Central memory CD8-positive, alpha-beta T cell (primary cell): ENCODE measurements at regions not wholly inside any gene's neighbourhood (a gene's known extent, or its start where the extent isn't known, plus 50 kb on each side); places are given as distances from the start of the nearest gene placed in this dataset.

ENCODE experiments used
- ATAC-seq: fragments of 150-1000 bp; cut with Tn5 transposase; replicated peaks from 2 replicates; pipeline ENCODE4 v1.10.0; 2022; ENCODE audit warnings: mild to moderate bottlenecking, moderate FRiP score, moderate number of reproducible peaks; ENCODE audit not compliant: poor library complexity, severe bottlenecking; ENCODE audit errors: extremely low read depth
- DNase-seq, 2 donors: peaks; one replicate each; pipeline ENCODE4 v3.0.0; 2021; ENCODE audit warnings: low spot score in 2 of 2
- H3K27ac Mint-ChIP-seq: one replicate; pipeline ENCODE4 v1.8.0; 2022; ENCODE audit warnings: low read depth, mild to moderate bottlenecking, moderate library complexity, mixed read lengths
- H3K27me3 Mint-ChIP-seq: one replicate; pipeline ENCODE4 v1.8.0; 2022; ENCODE audit warnings: mixed read lengths
- H3K36me3 Mint-ChIP-seq: one replicate; pipeline ENCODE4 v1.8.0; 2022; ENCODE audit warnings: mild to moderate bottlenecking, moderate library complexity, mixed read lengths; ENCODE audit not compliant: insufficient read depth
- H3K4me1 Mint-ChIP-seq: one replicate; pipeline ENCODE4 v1.8.0; 2022; ENCODE audit warnings: mixed read lengths
- H3K4me3 Mint-ChIP-seq: one replicate; pipeline ENCODE4 v1.8.0; 2022; ENCODE audit warnings: mild to moderate bottlenecking, moderate library complexity, mixed read lengths
- H3K9me3 Mint-ChIP-seq: one replicate; pipeline ENCODE4 v1.8.0; 2022; ENCODE audit warnings: mixed read lengths

GRCh38 chr9:89748021-89748670 is 143.3 kb downstream of the GADD45G start:
- peaks cover 14% of the 10 kb centered on the region for H3K4me1 Mint-ChIP-seq
- H3K4me3 Mint-ChIP-seq = no peak overlapping the region

GRCh38 chr9:89748831-89749499 is 144.2 kb downstream of the GADD45G start:
- Mint-ChIP-seq H3K27ac (no peak overlapping the region), H3K36me3 (peaks cover 2% of the 10 kb centered on the region), H3K9me3 (no peaks in the 10 kb centered on the region), H3K4me1 (peaks cover 6% of the 10 kb centered on the region), H3K27me3 (no peaks in the 10 kb centered on the region), H3K4me3 (no peak overlapping the region)
- ATAC-seq (no peak), DNase-seq (no peak)

More at GRCh38 chr9:89748021-89748670, 143.3 kb downstream of the GADD45G start:
- DNase-seq (no peak), ATAC-seq (no peak)
- peaks cover 2% of the 10 kb centered on the region for H3K36me3 Mint-ChIP-seq
- no peaks in the 10 kb centered on the region for H3K9me3 Mint-ChIP-seq
- H3K27me3 Mint-ChIP-seq = no peaks in the 10 kb centered on the region
- H3K27ac Mint-ChIP-seq = no peak overlapping the region

- Mint-ChIP-seq H3K4me3 (no peak overlapping the region), H3K4me1 (peaks cover 6% of the 10 kb centered on the region), H3K27me3 (no peaks in the 10 kb centered on the region), H3K27ac (no peak overlapping the region), H3K36me3 (peaks cover 2% of the 10 kb centered on the region), H3K9me3 (no peaks in the 10 kb centered on the region)
- DNase-seq (no peak), ATAC-seq (no peak)
These were observed 144.8 kb downstream of the GADD45G start for GRCh38 chr9:89749500-89750116.

- H3K9me3 Mint-ChIP-seq = no peaks in the 10 kb centered on the region
- peaks cover 6% of the 10 kb centered on the region for H3K4me1 Mint-ChIP-seq
- peaks cover 2% of the 10 kb centered on the region for H3K36me3 Mint-ChIP-seq
- no peak overlapping the region for H3K4me3 Mint-ChIP-seq
- no peak for DNase-seq
- ATAC-seq = no peak
- no peak overlapping the region for H3K27ac Mint-ChIP-seq
- H3K27me3 Mint-ChIP-seq = no peaks in the 10 kb centered on the region
These were observed 145.4 kb downstream of the GADD45G start for GRCh38 chr9:89750117-89750791.

GRCh38 chr9:89751079-89751825 is 146.4 kb downstream of the GADD45G start:
- DNase-seq (no peak), ATAC-seq (no peak)
- H3K4me1 Mint-ChIP-seq = peaks cover 6% of the 10 kb centered on the region
- no peak overlapping the region for H3K4me3 Mint-ChIP-seq
- H3K36me3 Mint-ChIP-seq = peaks cover 2% of the 10 kb centered on the region
- no peaks in the 10 kb centered on the region for H3K27me3 Mint-ChIP-seq
- no peak overlapping the region for H3K27ac Mint-ChIP-seq
- no peaks in the 10 kb centered on the region for H3K9me3 Mint-ChIP-seq

GRCh38 chr9:89752154-89752553 is 147.3 kb downstream of the GADD45G start:
- ATAC-seq (no peak), DNase-seq (no peak)
- peaks cover 2% of the 10 kb centered on the region for H3K36me3 Mint-ChIP-seq
- H3K4me1 Mint-ChIP-seq = peaks cover 6% of the 10 kb centered on the region
- no peak overlapping the region for H3K4me3 Mint-ChIP-seq
- H3K27ac Mint-ChIP-seq = no peak overlapping the region
- no peaks in the 10 kb centered on the region for H3K9me3 Mint-ChIP-seq
- no peaks in the 10 kb centered on the region for H3K27me3 Mint-ChIP-seq

- H3K4me3 Mint-ChIP-seq = no peak overlapping the region
- DNase-seq (no peak), ATAC-seq (no peak)
- H3K27ac Mint-ChIP-seq = no peak overlapping the region
- H3K4me1 Mint-ChIP-seq = peaks cover 6% of the 10 kb centered on the region
- H3K9me3 Mint-ChIP-seq = no peaks in the 10 kb centered on the region
- H3K27me3 Mint-ChIP-seq = no peaks in the 10 kb centered on the region
- peaks cover 2% of the 10 kb centered on the region for H3K36me3 Mint-ChIP-seq
These were observed 148.8 kb downstream of the GADD45G start for GRCh38 chr9:89753472-89754055.

- Mint-ChIP-seq H3K9me3 (no peaks in the 10 kb centered on the region), H3K27me3 (no peaks in the 10 kb centered on the region), H3K36me3 (peaks cover 2% of the 10 kb centered on the region), H3K27ac (no peak overlapping the region), H3K4me3 (no peak overlapping the region), H3K4me1 (peaks cover 5% of the 10 kb centered on the region)
- ATAC-seq = no peak
- no peak for DNase-seq
These were observed 149.4 kb downstream of the GADD45G start for GRCh38 chr9:89754193-89754592.

GRCh38 chr9:89755821-89756220 is 151.0 kb downstream of the GADD45G start:
- Mint-ChIP-seq H3K9me3 (no peaks in the 10 kb centered on the region), H3K27me3 (peaks cover 6% of the 10 kb centered on the region), H3K4me3 (no peak overlapping the region), H3K27ac (no peak overlapping the region), H3K36me3 (no peaks in the 10 kb centered on the region), H3K4me1 (no peaks in the 10 kb centered on the region)
- no peak for DNase-seq
- ATAC-seq = no peak

- Mint-ChIP-seq H3K27ac (no peak overlapping the region), H3K27me3 (peaks cover 9% of the 10 kb centered on the region), H3K4me3 (no peak overlapping the region), H3K4me1 (no peaks in the 10 kb centered on the region), H3K9me3 (no peaks in the 10 kb centered on the region), H3K36me3 (no peaks in the 10 kb centered on the region)
- ATAC-seq (no peak), DNase-seq (no peak)
These were observed 152.2 kb downstream of the GADD45G start for GRCh38 chr9:89756891-89757537.

GRCh38 chr9:89757776-89758528 is 153.1 kb downstream of the GADD45G start:
- H3K27me3 Mint-ChIP-seq = peaks cover 9% of the 10 kb centered on the region
- no peaks in the 10 kb centered on the region for H3K36me3 Mint-ChIP-seq
- H3K9me3 Mint-ChIP-seq = no peaks in the 10 kb centered on the region
- ATAC-seq = no peak
- no peak overlapping the region for H3K27ac Mint-ChIP-seq
- H3K4me1 Mint-ChIP-seq = no peaks in the 10 kb centered on the region
- DNase-seq = no peak
- H3K4me3 Mint-ChIP-seq = no peak overlapping the region
